Activated CD8-positive, alpha-beta memory T cell treated with anti-CD3 and anti-CD28 coated beads, Interleukin-2, amount 50 U/mL, for 48 hours (primary cell): ENCODE measurements at regions not wholly inside any gene's neighbourhood (a gene's known extent, or its start where the extent isn't known, plus 50 kb on each side); places are given as distances from the start of the nearest gene placed in this dataset.

ENCODE experiments used
- DNase-seq: peaks from one replicate; pipeline ENCODE4 v3.0.0-alpha.2; 2020

GRCh38 chr2:137826373-137827372, 137.6 kb upstream of the HNMT start:
- no peak for DNase-seq

GRCh38 chr2:137828624-137829023, 135.6 kb upstream of the HNMT start:
- DNase-seq = no peak

GRCh38 chr2:137829251-137829650, 135.0 kb upstream of the HNMT start:
- no peak for DNase-seq

DNA sequence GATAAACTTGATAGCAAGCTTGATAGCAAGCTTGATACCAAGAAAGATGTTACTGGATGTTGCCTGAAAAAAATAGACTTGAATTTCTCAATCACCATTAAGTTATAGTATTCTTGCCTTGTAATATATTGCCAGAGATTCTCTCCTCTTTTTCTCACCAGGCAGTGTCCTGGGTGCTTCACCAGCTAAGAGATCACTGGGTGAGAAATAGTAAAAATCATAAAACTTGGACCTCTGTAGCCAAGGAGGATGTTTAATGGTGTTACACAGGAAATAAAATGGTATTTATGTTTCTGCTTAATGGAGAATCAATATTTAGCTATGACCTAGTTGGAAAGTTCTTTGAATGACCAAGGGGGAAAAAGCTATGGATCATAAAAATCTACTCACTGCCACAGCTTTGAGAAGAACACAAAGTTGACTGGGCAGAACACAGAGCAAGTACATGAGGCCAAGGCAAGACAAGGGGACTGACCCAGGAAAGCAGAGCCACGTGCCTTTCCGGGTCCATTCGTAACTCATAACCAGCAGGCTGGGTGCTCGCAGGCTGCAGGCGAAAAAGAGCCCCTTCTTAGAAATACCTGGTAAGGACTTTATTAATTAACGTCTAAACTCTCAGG, 129.4 kb upstream of the HNMT start:
- DNase-seq = no peak

GRCh38 chr2:137836671-137837070, 127.6 kb upstream of the HNMT start:
- DNase-seq = no peak

GRCh38 chr2:137837830-137838229, 126.4 kb upstream of the HNMT start:
- DNase-seq = no peak

GRCh38 chr2:137838255-137839092, 125.8 kb upstream of the HNMT start:
- no peak for DNase-seq

DNA sequence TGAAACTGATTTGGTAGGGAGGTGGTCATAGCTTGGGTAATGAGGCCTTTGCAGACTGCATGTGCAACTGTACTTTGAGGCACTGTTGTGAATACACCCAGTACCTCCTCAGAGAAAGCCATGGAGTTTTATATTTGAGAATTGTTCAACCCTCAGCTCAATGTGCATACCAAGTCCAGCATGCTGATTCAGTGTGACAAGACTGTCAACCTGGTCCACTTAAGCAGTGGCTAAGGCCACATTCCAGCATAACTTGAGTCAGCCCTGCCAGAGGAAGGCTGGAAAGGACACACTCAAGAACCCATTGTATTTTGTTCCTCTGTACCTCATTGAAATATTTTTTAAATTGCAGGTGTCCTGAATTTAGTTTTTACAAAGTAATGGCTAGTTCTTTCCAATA, 121.8 kb upstream of the HNMT start:
- DNase-seq = no peak

DNA sequence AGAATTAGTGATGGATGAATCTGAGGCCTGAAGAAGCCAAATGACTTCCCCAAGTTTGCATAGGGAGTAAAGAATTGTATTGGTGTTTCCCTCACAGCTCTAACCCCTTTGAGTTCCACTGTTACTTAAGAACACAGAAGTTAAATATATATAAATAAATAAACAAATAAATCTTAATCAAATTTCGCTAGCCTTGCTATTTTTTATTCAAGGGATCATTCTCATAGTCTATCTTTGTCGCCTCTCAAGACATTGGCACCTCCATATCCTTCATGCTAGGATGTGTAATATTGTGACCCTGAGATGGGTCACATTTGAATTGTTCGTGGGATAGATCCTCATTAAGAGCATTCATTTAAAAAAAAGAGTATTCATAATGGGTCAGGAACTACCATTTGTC, 121.3 kb upstream of the HNMT start:
- no peak for DNase-seq

DNA sequence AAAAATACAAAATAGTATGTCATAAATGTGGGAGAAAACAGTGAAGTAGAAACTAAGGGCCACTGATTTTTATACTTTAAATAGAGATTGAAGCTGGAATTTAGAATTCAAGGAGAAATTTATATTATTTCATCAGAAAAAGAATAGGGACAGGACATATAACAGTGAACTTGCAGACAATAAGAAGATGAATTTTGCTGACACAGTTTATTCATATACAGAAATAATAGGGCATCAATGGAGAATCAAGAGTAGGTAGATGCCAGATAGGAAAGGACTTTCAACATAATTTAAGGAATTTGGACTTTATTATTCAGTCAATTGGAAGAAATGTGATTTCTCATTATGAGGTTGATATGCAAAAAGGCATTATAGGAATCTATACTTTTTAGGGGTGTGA, 118.9 kb upstream of the HNMT start:
- DNase-seq = no peak

GRCh38 chr2:137846993-137847392, 117.3 kb upstream of the HNMT start:
- no peak for DNase-seq

- no peak for DNase-seq
These were observed 116.8 kb upstream of the HNMT start for GRCh38 chr2:137847443-137847842.

DNA sequence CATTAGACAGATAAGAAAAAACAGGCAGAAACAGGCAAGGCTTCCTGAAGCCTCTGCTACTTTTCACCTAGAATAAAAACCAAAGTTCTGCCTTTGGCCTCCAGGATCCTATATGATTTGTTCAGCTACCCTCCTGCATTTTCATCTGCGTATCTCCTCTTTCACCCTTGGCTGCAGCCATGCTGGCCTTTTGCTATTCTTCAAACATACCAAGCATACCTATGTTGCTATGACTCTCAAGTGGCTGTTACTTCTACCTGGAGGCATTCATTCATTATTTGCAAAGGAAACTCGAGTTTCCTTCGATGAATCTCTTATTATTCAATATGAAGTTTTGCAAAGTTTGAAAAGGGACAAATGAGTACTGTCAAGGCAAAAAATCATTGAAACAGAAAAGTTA, 106.4 kb upstream of the HNMT start:
- DNase-seq = no peak

DNA sequence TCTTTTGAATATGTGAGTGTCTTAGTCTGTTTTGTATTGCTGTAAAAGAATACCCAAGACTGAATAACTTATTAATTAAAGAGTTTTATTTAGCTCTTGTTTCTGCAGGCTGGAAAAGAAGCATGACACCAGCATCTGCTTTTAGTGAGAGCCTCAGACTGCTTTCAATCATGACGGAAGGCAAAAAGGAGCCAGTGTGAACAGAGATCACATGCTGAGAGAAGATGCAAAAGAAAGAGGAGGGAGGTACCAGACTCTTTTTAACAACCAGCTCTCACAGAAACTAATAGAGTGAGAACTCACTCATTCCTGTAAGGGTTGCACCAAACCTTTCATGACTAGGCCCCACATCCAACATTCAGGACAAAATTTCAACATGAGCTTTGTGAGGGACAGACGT, 101.6 kb upstream of the HNMT start:
- DNase-seq = no peak

GRCh38 chr2:137865954-137866540, 98.2 kb upstream of the HNMT start:
- peak; percentile 57 for DNase-seq

- no peak for DNase-seq
These were observed 93.6 kb upstream of the HNMT start for GRCh38 chr2:137870682-137871081.

DNA sequence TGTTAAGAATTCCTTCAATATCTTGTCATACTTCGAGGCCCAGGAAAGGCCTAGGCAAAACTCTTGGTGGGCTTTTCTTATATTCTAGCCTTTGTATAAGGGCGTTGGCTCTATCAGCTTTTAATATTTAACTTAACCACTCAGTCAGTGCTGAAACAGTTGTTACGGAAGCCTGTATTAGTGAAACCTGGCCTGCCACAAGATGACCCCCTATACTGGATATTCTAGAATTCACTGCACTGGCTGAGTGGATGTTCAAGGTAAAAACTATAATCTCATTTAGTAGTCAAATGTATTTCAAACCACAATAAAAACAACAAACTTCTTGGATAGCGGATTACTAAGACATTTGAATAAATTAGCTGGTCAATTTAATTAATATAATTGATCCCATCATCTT, 91.7 kb upstream of the HNMT start:
- DNase-seq = no peak

DNA sequence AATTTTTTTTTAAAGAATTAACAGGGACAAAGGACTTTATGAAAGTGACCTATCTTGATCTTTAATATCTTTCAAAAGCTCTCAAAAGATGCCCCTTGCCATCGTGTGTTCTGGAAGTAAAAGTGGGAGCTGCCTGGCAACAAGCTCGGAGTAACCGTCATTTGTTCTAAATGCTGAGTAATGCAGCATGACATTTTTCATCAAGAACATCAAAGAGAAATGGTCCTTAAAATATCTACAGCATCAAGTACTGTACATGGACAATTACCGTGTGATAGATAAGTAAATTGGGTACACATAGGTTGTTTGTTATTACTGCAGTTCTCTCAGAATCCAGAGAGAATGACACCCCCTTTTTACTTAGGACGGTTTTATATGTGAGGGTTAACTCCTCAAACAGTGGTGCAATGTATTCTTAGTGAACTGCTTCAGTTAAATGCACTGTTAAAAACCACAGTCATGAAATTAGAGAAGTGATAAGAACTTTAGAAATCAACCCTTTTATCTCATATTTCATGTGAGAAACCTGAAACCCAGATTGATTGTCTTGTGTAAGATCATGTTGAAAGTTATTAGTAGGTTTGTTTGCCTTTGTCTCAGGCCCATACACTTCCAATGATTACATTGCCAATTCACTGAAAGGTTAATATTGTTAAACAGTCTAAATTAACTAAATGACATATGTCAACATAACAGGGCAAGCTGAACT, 90.6 kb upstream of the HNMT start:
- DNase-seq = no peak

GRCh38 chr2:137879121-137879520, 85.2 kb upstream of the HNMT start:
- no peak for DNase-seq

- DNase-seq = no peak
These were observed 82.6 kb upstream of the HNMT start for GRCh38 chr2:137881711-137882110.

GRCh38 chr2:137886083-137886831, 78.0 kb upstream of the HNMT start:
- DNase-seq = no peak

- no peak for DNase-seq
These were observed 75.4 kb upstream of the HNMT start for GRCh38 chr2:137888845-137889244.
